ENCODE measurements at regions not wholly inside any gene's neighbourhood (a gene's known extent, or its start where the extent isn't known, plus 50 kb on each side); places are given as distances from the start of the nearest gene placed in this dataset.

GRCh38 chr3:71994906-71995305 is 210.0 kb upstream of the PROK2 start:
- Histone ChIP-seq H3K27ac (no peak overlapping the region), H3K36me3 (no peaks in the 10 kb centered on the region), H3K27me3 (no peaks in the 10 kb centered on the region), H3K4me3 (no peak overlapping the region), H3K9me3 (no peaks in the 10 kb centered on the region), H3K4me1 (no peaks in the 10 kb centered on the region)
- TF ChIP-seq POLR2A (IDR thresholded peaks at IDR 0.05) (no peak), CTCF (IDR thresholded peaks at IDR 0.05) (no peak), EP300 (IDR thresholded peaks at IDR 0.05; ENCODE audit: low read depth) (no peak)
- in situ Hi-C loops (cut with MboI; ENCODE audit: low pct_ligation_motif_present in 1 of 4, low pct_unique_long_range_greater_than_20kb in 1 of 4, low sequenced_read_pairs in 3 of 4) (no loop called here), intact Hi-C loops (cut with DNase I; ENCODE audit: low total_unique reads) (no loop called here)
- DNase-seq = no peak
- WGBS, 2 donors (ENCODE audit: low coverage in 1 of 2) = 56 to 58% methylated on average over 3 of the region's 3 CpGs

DNA sequence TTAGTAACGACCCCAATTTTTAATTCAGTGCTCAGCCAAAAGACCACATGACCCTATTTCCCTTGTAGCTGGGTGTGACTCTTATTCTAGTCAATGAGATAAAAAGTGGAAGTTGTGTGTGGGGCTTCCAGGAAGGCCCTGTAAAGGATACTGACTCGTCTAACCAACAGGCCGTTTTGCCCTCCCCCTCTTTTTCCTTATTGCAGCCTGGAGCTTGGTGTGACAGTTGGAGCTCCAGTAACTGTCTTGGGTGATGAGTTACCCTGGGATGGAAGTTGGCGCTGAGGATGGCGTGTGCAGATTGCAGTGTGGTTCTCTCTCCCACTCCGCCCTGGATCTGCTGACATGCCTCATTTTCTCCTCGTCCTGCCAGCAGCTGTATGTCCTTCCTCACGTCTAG is 209.3 kb upstream of the PROK2 start:
- TF ChIP-seq POLR2A (IDR thresholded peaks at IDR 0.05) (no peak), EP300 (IDR thresholded peaks at IDR 0.05; ENCODE audit: low read depth) (no peak), POLR2AphosphoS5 (IDR thresholded peaks at IDR 0.05) (no peak), CTCF (IDR thresholded peaks at IDR 0.05) (no peak)
- no peaks in the 10 kb centered on the region for H3K36me3 ChIP-seq
- H3K27me3 ChIP-seq = no peaks in the 10 kb centered on the region
- no peaks in the 10 kb centered on the region for H3K4me1 ChIP-seq
- H3K4me3 ChIP-seq = no peak overlapping the region
- intact Hi-C loops (cut with DNase I; ENCODE audit: low total_unique reads) (no loop called here), in situ Hi-C loops (cut with MboI; ENCODE audit: low pct_ligation_motif_present in 1 of 4, low pct_unique_long_range_greater_than_20kb in 1 of 4, low sequenced_read_pairs in 3 of 4) (no loop called here)
- WGBS, 2 donors (ENCODE audit: low coverage in 1 of 2) = 90 to 94% methylated on average over 3 to 8 of the region's 8 CpGs
- H3K9me3 ChIP-seq = no peaks in the 10 kb centered on the region
- no peak overlapping the region for H3K27ac ChIP-seq
- no peak for DNase-seq

GRCh38 chr3:71991681-71992080 is 206.7 kb upstream of the PROK2 start:
- DNase-seq = no peak
- H3K27me3 ChIP-seq = no peaks in the 10 kb centered on the region
- intact Hi-C loops (cut with DNase I; ENCODE audit: low total_unique reads) (no loop called here), in situ Hi-C loops (cut with MboI; ENCODE audit: low pct_ligation_motif_present in 1 of 4, low pct_unique_long_range_greater_than_20kb in 1 of 4, low sequenced_read_pairs in 3 of 4) (no loop called here)
- H3K4me1 ChIP-seq = no peaks in the 10 kb centered on the region
- no peaks in the 10 kb centered on the region for H3K9me3 ChIP-seq
- TF ChIP-seq POLR2AphosphoS5 (IDR thresholded peaks at IDR 0.05) (no peak), POLR2A (IDR thresholded peaks at IDR 0.05) (no peak), EP300 (IDR thresholded peaks at IDR 0.05; ENCODE audit: low read depth) (no peak), CTCF (IDR thresholded peaks at IDR 0.05) (no peak)
- no peak overlapping the region for H3K27ac ChIP-seq
- no peak overlapping the region for H3K4me3 ChIP-seq
- H3K36me3 ChIP-seq = no peaks in the 10 kb centered on the region
- 50 to 78% methylated on average over 2 of the region's 2 CpGs for WGBS, 2 donors (ENCODE audit: low coverage in 1 of 2)

- Histone ChIP-seq H3K36me3 (no peaks in the 10 kb centered on the region), H3K9me3 (no peaks in the 10 kb centered on the region), H3K27ac (no peak overlapping the region), H3K27me3 (no peaks in the 10 kb centered on the region), H3K4me3 (no peak overlapping the region), H3K4me1 (no peaks in the 10 kb centered on the region)
- no peak for DNase-seq
- intact Hi-C loops (cut with DNase I; ENCODE audit: low total_unique reads) = no loop called here
- in situ Hi-C loops (cut with MboI; ENCODE audit: low pct_ligation_motif_present in 1 of 4, low pct_unique_long_range_greater_than_20kb in 1 of 4, low sequenced_read_pairs in 3 of 4) = no loop called here
- 92 to 100% methylated on average over 1 to 3 of the region's 3 CpGs for WGBS, 2 donors (ENCODE audit: low coverage in 1 of 2)
- no peak for TF ChIP-seq POLR2A (IDR thresholded peaks at IDR 0.05)
- no peak for TF ChIP-seq POLR2AphosphoS5 (IDR thresholded peaks at IDR 0.05)
- no peak for TF ChIP-seq CTCF (IDR thresholded peaks at IDR 0.05)
- TF ChIP-seq EP300 (IDR thresholded peaks at IDR 0.05; ENCODE audit: low read depth) = no peak
Observed at GRCh38 chr3:71991046-71991445, 206.1 kb upstream of the PROK2 start.

All from transverse colon (tissue), 4 donors.